ENCODE measurements at regions not wholly inside any gene's neighbourhood (a gene's known extent, or its start where the extent isn't known, plus 50 kb on each side); places are given as distances from the start of the nearest gene placed in this dataset.

GRCh38 chr5:101296477-101296876 is 393.4 kb upstream of the ST8SIA4 start:
- no peak for TF ChIP-seq GABPA (IDR thresholded peaks at IDR 0.05 in 1 of 2, conservative IDR thresholded peaks at IDR 0.05 in 1 of 2)
- TF ChIP-seq CTCF (IDR thresholded peaks at IDR 0.05; ENCODE audit: low read depth, low read length, missing input control): no peak
- TF ChIP-seq ATF3 (IDR thresholded peaks at IDR 0.05): no peak
- TF ChIP-seq JUND (IDR thresholded peaks at IDR 0.05): no peak
- no peak for TF ChIP-seq TAF1 (conservative IDR thresholded peaks at IDR 0.05)
- TF ChIP-seq, protein P1, sequence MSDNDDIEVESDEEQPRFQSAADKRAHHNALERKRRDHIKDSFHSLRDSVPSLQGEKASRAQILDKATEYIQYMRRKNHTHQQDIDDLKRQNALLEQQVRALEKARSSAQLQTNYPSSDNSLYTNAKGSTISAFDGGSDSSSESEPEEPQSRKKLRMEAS (IDR thresholded peaks at IDR 0.05): no peak
- no peak for TF ChIP-seq FOXA1 (IDR thresholded peaks at IDR 0.05)

Measured in liver (tissue), 3 donors.